Heart left ventricle (tissue), 13 donors: ENCODE measurements at regions not wholly inside any gene's neighbourhood (a gene's known extent, or its start where the extent isn't known, plus 50 kb on each side); places are given as distances from the start of the nearest gene placed in this dataset.

ENCODE experiments used
- POLR2A ChIP-seq, 2 donors: fragments of 450-650 bp; IDR thresholded peaks; one replicate each; pipeline ENCODE4 v1.6.1; 2017; ENCODE audit warnings: antibody characterized with exemption in 2 of 2, mild to moderate bottlenecking in 2 of 2, moderate library complexity in 2 of 2
- TF ChIP-seq, protein P1 (sequence below), 12 donors: fragments of 200-600 bp; sonication (generic) in 4 of 12; IDR thresholded peaks; one replicate each; pipeline versions ENCODE4 v1.5.0 to v1.8.0; 2018 to 2022; ENCODE audit warnings: antibody characterized with exemption in 12 of 12, mild to moderate bottlenecking in 5 of 12
- donor health status: ischemic (EF 13 %, LVEDD 7.1; RV severe dilation, severe dysfunction).
- donor health status: DM: no; HTN: yes; CAD: no.
- donor health status: DM: no; HTN: no; CAD: no.
- donor health status: ischemic (EF 25% LVEDD 6.9; RV normal size, moderate dysfunction).
- donor health status: ischemic (EF 25% LVEDD 5.7; RV mildly dilated, moderate dysfunction).
- donor health status: ischemic (EF 35%, LVEDD 5.7; RV mildly dilated, moderate dysfunction).
- donor health status: nonischemic (EF 11% LVEDD 7.7; RV severe dilation, severe dysfunction).
- donor health status: DM: yes; HTN: yes; CAD: no.
- donor health status: PGD.
- donor health status: ischemic (EF 29% LVEDD 5.4; RV normal size, mild dysfunction).
- donor health status: nonischemic (EF 23%, LVEDD 6.1; RV moderate dilation, normal function).

- TF ChIP-seq, protein P1, sequence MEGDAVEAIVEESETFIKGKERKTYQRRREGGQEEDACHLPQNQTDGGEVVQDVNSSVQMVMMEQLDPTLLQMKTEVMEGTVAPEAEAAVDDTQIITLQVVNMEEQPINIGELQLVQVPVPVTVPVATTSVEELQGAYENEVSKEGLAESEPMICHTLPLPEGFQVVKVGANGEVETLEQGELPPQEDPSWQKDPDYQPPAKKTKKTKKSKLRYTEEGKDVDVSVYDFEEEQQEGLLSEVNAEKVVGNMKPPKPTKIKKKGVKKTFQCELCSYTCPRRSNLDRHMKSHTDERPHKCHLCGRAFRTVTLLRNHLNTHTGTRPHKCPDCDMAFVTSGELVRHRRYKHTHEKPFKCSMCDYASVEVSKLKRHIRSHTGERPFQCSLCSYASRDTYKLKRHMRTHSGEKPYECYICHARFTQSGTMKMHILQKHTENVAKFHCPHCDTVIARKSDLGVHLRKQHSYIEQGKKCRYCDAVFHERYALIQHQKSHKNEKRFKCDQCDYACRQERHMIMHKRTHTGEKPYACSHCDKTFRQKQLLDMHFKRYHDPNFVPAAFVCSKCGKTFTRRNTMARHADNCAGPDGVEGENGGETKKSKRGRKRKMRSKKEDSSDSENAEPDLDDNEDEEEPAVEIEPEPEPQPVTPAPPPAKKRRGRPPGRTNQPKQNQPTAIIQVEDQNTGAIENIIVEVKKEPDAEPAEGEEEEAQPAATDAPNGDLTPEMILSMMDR (IDR thresholded peaks at IDR 0.05), result no peak
- no peak for TF ChIP-seq POLR2A (IDR thresholded peaks at IDR 0.05)
These were observed 480.3 kb upstream of the GOT2 start for GRCh38 chr16:59214455-59214854.
